8988T (cell line): ENCODE measurements at regions not wholly inside any gene's neighbourhood (a gene's known extent, or its start where the extent isn't known, plus 50 kb on each side); places are given as distances from the start of the nearest gene placed in this dataset.

Experiments used
- DNase-seq: peaks from one replicate; pipeline ENCODE4 v3.0.0; 2011

DNA sequence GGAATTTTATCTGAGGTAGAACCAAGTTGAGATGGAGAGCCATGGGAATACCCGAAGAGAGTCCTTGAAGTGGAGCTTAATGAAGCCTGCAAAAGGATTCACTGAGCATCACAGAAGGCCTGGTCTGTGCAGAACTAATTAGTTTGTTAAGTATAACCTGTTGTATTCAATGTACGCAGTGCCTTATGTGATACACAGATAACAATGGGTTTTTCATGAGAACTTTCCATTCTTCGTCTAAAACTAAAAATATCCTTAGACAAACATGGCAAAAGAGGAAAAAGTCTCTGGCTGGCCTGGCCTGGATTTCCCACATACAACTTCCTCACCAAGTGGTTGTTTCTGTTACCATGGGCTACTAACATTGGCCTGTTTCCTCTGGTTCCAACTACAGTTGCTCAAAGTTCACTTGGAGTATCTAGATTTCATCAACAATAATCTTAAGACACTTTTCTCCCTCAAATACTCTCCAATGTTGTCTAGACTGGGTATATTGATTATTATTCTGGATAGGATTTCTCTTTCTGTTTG, 237.6 kb upstream of the ZNF462 start:
- DNase-seq: no peak

DNA sequence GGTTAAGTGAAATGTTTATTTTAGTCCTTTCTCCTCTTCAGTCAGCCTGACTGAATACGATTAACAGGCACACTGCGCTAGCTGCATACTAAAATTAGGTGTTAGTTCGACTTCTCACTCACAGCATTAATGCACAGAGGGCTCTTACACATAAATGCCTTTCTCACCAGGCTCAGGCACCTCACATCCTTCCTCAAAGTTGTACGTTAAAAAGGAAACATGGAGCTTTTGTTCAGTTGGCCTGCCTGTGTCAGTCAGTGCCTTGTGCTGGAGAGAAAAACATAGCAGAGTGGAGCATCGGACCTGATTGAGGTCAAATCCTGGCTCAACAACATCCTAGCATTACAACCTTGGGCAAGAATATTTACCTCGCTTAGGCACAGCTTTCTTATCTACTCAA, 236.0 kb upstream of the ZNF462 start:
- DNase-seq: no peak

DNA sequence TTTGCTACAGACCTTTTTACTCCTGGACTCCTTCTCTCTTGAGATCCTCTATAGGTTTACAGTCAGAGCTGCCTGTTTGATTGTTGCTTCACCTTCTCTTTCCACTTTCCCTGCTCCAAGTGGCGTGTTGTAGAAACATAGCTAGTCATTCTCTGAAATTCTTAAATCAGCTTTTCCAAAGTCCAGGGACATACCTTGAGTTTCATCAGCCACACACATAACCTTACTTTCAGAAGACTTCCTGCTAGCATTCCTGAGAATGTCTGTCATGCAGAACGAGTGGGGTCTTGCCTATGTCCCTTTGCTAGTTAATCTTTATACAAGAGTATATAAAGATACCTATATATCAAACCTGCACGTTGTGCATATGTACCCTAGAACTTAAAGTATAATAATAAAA, 230.3 kb upstream of the ZNF462 start:
- DNase-seq: no peak

DNA sequence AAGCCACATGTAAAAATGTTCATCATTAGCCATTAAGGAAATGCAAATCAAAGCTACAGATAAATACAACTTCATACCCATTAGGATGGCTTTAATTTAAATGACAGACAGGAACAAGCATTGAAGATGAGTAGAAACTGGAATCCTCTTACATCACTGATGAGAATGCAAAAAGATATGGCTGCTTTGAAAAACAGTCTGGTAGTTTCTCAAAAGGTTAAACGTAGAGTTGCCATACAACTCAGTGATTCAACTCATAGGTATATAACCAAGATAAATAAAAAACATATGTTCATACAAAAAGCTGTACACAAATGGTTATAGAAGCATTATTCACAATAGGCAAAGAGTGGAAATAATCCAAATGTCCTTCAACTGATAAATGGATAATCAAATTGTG, 228.8 kb upstream of the ZNF462 start:
- DNase-seq: no peak

DNA sequence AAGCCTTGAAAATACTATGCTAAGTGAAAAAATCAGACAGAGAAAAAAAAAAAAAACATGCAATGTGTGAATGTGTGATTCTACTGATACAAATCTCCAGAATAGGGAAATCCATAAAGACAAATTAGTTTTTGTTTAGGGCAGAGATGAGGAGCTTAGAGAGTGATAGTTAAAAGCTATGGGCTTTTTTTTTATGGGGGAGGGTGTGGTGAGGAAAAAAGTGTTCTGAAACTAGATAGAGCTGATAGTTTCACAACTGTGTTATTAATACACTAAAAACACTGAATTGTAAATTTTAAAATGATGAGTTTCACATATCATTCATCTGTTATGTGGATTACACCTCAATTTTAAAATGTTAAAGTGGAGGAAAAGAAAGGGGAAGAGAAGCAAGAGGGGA, 228.3 kb upstream of the ZNF462 start:
- no peak for DNase-seq

DNA sequence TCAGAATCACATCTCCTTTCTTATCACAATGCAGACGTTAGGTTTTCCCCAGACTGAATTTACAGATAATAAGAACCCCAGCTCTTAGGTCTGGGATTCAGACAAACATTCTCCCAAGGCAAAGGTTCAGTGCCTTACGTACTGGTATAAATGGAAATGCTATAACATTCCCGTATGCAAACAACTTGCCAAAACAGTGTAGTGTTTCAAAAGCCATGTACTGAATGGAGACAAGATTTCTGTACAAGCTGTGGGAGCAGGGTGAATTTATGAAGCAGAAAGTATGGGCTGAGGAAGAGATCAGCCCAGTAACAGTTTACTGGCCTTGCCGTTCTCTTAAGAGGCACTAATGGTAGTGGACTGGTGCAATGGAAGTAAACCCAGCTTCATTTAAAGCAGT, 225.5 kb upstream of the ZNF462 start:
- no peak for DNase-seq

DNA sequence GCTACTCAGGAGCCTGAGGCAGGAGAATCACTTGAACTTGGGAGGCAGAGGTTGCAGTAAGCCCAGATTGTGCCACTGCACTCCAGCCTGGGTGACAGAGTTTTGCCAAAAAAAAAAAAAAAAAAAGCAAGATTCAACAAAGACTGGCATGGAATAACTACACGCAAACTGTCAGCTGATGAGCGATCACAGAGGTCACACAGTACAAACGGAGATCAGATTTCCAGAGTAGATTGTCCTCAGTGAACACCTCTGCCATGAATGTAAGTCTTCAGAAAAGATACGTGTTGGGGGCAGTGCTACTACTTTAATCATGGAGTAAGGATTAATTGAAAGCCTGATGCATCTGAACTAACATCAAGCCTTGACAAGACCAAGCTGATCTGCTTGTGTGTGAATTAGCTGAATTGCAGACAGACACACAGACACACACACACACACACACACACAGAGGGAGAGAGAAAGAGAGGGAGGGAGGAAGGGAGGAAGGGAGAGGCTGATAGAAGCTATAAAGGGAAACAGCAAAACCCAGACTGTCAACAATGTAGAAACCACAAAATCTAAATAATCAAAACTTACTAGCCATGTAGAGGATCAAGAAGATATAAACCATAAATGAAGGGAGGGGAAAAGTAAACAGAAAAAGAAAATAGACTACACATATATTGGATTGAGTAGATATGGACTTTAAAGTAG, 222.9 kb upstream of the ZNF462 start:
- no peak for DNase-seq

DNA sequence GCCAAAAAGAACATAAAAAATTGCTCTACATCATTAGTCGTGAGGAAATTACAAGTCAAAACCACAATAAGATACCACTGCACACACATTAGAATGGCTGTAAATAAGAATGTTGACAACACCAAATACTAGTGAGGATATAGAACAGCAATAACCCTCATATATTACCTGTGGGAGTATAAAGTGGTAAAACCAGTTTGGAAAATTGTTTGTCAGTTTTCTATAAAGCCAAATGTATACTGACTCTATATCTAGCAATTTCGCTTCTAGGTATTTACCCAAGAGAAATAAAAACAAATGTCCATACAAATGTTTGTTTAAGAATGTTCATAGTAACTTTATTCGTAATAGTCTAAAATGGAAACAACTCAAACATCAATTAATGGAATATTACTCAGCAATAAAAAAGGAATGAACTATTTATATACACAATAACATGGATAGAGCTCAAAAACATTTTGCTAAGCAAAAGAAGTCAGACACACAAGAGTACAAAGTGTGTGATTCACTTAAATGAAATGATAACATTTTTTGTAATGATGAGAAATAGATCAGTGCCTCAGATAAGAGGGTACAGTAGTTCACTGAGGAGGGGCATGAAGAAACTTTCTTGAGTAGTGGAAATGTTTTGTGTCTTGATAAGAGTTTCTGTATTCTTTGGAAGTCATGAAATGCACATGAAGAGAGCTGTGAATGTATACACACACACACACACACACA, 219.6 kb upstream of the ZNF462 start:
- no peak for DNase-seq

DNA sequence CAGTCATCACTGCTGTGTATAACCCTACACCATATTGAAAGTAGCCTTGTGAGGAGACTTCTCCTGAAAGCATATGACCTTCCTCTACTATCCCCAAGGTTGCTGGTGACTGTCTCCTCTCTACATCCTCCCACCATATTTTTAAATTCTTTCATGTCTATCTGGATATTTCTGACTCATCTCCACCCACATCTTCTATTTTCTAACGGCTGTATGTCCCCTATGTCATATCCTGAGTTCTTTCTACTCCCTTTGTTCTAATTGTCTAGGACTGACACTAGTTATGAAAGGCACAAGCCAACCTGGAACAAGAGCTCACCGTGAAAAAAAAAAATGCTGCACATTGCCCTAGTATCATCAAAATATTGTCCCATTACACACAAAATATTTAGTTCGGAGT, 218.3 kb upstream of the ZNF462 start:
- DNase-seq: no peak

DNA sequence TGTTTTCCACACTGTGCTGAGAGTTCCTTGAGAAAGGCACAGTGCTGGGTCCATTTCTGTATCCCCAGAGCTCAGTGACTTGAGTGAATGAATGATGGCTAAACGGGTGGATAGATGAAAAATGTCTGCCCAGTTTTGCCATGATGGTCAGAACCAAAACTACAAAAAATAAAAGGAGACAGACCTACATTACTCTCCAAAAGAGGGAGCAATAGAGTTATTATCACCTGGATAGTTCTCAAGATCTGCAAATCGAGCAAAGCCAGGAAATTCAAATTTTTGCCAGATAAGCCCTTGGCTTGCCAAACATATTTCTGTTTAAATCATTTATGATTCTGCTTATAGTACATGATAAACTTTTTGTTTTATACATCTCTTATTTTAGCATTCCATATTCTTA, 214.2 kb upstream of the ZNF462 start:
- DNase-seq: no peak

DNA sequence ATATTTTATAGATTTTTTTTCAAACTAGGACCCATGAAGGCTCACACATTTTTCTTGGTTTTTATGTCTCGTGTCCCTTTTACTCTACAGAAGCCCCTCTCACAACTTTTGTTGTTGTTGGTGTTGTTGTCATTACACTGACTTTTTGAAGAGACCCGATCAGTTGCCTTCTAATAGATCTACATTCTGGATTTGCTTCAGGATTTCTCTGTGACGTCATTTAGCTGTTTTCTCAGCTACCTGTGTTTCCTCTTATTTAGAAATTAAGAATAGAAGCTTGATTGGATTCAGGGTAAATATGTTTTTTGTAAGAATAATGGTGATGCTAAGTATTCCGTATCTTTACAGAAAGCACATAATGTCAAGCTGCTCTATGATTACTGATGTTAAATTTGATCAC, 213.3 kb upstream of the ZNF462 start:
- DNase-seq: no peak

DNA sequence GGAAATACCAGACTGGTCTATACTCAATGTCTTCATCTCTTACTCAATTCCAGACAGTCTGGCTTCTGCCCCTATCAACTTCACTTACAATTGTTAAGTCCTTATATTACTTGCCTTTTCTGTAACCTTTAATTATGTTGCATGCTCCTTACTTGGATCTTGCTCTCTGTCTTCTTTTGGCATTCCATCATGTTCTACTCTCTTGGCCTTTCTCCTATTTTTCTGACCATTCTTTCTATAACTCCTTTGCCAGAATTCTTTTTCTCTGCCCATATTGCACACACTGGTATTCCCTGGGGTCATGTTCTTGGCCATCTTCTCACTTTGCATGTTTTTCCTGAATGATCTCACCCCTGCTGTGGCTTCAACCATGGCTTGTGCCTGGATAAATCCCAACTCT, 209.8 kb upstream of the ZNF462 start:
- DNase-seq: no peak

DNA sequence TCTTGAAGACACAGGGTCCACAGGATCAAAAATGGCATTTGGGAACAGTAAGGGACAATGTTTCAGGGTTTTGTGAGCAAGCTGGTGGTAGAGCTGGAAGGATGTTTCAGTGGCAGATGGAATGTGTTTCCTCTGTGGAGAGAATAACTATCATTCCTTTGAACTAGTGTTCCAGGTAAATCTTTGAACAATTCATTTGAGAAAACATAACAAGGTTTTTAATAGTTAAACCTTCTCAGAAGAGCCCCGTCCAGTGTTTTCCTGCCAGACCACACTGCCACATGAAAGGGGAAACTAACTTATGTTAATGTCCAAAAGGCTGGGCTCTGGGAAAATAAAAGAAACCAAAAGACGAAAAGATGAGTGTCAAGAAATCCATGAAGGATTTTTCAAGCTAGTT, 207.0 kb upstream of the ZNF462 start:
- no peak for DNase-seq

DNA sequence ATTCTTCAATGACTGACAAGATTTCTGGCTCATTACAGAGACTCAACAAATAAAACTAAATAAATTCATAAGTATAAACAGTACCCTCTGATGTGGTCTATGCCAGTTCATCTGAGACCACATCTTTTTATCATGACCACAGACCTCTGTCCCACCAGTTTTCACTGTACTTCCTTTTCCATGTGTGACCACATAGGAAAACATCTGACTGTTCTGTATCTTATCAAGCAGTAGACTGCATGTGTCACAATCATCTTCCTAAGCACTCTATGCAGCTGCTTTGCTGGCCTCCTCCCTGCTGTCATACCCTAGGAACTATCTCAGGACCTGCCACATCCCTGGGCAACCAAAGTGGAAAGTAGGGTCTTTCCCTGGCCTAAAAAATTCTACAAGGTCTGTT, 205.0 kb upstream of the ZNF462 start:
- DNase-seq: no peak

DNA sequence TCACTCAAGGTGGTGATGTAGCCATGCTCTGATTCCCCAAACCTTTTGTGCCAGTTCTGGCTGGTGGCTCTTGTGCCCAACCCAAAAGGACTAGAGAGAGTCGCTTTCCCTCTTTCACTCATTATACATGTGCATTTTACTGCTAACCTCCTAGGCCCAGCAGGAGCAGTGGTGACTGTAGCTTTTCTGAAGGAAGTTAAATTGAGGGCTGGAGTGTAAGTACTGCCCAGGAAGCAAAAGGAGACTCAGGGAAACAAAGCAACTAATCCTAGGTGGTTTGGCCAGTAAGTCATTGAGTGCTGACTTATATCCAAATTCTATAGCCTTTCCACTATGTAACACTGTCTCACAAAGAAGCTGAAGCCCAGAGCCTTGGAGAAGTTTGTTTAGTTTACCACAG, 194.4 kb upstream of the ZNF462 start:
- no peak for DNase-seq

DNA sequence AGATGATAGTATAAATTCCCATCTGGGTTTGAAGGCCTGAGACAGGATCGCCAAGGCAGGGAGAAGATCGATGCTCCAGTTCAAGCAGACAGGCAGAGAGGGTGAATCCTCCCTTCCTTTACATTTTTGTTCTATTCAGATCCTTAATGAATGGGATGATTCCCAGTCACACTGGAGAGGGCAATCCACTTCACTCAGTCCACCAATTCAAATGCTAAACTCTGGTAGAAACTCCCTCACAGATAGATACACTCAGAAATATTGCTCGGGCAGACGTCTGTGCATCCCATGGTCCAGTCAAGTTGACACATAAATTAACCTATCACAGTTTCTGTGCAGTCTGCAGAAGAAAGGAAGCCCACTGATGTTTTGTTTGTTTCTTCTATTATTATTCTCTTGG, 193.1 kb upstream of the ZNF462 start:
- no peak for DNase-seq

DNA sequence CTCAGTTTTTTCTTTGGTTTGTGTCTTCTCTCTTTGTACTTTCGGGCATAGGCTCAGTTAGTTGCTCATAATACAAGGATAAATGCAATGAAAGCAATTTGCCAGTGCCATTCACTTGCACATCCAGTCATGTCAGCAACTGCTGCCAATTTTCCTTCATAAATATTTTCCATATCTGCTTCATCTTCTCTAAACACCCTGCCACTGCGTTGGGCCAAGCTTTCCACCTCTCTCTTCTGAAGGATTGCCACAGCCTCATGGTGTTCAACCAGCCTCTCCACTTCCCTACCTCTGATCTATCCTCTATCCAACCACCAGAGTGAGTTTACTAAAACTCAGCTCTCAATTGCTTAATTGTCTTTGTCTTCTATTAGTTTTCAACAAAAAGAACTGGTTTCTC, 192.5 kb upstream of the ZNF462 start:
- DNase-seq: no peak

DNA sequence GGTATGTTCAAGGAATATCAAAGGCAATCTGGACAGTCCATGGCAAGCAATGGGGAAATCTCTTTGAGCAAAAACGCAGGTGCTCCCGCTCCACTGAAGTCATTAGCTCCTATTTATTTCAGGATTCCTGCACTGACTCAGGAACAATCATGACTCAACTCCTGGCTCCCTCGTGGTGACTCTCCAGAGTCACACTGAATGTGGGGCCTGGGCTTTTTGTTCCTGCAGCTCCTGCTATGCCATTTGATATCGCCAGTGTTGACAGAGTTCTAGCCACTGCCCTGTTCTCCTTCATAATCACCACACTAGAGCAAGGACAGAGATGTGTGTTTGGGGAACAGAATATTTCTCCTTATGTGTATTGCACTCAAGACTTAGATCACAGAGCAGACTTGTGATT, 187.2 kb upstream of the ZNF462 start:
- DNase-seq: no peak

DNA sequence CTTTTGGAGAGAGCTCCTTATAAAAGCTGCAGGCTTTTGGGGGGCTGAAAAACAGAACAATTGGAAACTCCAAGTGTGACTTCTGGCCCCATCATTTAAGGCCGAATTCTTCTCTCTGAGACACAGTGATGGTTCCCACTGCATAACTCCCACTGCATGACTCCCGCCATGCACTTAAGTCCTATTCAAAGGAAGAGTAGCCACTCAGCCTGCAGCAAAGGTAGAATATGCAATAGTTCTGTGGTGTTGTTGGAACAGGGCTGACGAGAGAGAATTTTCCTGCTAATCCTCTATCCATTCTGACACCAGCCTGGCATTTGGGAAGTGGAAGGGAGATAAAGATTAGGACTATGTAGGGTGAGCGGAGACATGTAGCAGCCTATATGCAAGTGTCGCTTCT, 185.6 kb upstream of the ZNF462 start:
- no peak for DNase-seq

DNA sequence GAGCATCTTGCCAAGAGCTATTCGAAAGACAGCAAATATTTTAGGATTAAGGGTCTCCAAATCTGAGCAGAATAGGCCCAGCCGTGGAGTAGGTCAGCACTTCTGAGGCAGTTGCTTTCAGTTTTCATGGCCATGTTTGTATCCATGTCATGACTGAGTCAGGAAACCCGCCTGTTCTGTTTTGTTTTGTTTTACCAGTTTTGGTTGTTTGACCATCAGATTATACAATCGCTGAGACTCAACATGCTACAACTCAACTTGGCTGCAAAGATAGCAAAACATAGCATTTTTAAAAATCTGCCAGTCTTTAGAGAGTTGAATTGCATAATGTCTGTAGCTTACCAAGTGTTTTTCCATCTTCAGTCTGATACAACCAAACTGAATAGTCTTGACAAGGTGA, 185.1 kb upstream of the ZNF462 start:
- no peak for DNase-seq

DNA sequence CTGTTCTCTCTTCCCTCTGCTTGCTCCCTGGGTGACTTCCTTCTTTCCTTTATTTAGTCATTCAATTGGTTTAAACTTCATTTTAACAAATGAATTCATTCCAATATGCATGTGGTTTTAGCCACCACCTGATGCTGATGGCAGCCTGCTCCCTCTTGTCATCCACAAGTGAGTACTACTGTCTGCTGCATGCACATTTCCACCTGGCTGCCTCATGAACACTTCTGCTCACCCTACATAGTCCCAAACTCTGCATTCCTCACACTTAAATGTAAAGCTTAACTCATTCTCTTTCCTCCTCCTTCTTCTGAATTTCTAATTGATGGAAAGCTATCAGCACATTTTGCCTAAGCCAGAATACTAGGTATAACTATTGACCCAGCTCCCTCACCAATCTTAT, 184.7 kb upstream of the ZNF462 start:
- DNase-seq: no peak

DNA sequence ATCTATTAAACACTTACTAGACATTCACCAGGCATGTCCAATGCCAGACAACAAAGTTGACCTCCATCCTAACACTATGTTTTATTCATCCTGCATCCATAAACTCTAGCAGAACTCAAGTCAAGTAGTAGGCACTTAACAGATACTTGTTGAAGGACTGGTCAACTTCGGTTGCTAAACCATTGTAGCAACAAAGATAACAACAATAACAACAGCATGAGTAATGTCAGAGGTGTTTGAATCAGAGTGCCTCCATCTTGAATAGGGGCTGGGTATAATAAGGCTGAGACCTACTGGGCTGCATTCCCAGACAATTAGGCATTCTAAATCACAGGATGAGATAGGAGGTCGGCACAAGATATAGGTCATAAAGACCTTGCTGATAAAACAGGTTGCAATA, 180.5 kb upstream of the ZNF462 start:
- no peak for DNase-seq

DNA sequence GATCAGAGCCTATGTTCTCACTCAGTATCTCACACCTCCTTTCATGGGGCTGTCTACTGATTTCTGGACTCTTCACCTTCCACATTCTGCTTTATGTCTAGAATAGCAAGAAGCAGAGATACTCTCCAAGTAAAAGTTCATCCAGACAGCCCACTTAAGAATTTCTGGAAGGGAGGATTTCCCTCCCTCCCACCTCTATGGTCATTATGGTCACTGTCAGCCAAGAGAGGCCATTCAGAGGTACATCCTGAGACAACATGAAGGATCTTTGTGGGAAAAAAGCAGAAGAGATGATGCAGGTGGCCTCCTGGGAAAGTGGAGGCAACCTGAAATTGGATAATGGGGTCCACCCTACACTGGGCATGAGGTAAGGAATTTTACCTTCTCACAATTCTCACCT, 179.5 kb upstream of the ZNF462 start:
- DNase-seq: no peak

DNA sequence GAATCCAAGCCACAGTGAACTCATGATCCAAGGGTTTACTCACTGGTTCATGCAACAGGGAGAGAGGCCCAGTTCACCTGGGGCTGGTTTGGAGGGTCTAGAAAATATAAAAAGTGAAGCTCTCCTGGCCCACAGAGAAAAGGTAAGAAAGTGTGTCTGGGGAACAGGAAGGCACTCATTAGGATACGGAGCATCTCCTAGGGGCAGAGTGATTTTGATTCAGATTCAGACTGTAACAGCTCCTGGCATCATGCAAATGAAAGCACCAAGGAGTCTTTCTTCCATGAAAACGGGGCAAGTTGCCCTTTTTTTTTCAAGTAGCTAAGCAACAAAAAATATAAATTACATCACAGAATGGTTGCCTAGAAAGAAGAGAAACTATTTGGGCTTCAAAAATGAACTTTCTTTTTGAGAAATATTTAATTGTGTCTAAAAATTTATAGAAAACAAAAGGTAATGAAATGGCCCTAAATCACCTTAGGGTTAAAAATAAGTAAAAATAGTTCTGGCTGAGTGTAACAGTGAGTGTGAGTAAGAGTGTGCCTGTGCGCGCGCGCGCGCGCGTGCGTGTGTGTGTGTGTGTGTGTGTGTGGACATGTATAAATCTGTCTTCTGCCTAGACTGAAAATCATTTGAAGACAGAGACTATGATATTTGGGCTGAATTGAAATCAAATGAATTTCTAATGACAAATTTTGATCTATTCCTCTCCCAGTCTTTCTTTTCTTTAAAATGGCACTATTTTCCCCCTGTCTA, 177.8 kb upstream of the ZNF462 start:
- no peak for DNase-seq
